EL (cell line): ENCODE measurements at regions not wholly inside any gene's neighbourhood (a gene's known extent, or its start where the extent isn't known, plus 50 kb on each side); places are given as distances from the start of the nearest gene placed in this dataset.
A peak's percentile ranks its signal among the peaks of the same experiment; 100 is the strongest.

Experiments
- DNase-seq: peaks from one replicate; pipeline ENCODE4 v3.0.0-alpha.2; 2016

DNA sequence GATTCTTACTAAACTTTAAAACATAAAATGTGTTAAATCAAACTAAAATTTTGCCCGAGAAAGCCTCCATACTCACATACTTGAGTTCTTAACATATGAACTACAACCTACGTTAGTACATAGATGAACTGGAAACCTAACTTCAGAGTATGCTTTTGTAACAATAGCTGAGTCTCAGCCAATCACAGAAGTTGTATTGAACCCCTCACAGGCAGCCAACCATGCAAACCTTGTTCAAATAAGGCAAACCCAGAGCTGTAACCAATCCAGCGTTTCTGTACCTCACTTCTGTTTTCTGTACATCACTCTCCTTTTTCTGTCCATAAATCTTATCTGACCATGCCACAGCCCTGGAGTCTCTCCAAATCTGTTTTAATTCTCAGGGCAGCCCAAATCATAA is 157.3 kb upstream of the COL1A2 start:
- DNase-seq = no peak

DNA sequence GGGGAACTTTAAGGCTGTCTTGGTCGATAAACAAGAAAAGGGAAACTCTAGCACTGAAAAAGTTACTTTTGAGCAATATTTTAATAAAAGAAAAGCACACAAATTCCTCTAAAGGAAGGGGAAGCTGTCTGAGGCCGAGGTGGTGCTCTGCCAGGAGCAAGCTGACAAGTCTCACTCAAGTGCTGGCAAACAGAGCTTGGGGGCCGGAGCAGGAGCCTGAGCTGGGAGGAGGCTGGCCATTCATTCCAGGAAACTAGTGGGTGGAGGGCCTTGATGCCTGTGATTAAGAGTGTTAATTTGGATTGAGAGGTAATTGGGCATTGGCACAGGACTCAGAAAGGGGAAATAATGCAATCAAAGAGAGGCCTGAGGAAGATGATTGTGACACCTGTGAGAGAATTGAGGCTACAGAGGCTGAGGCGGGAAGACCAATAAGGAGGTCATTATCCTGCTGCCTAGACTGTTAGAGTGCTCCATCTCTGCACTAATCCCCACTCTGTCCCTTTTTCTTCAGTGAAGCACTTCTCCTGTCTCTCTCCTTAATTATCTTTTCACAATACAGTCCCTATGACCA is 154.9 kb upstream of the COL1A2 start:
- no peak for DNase-seq

DNA sequence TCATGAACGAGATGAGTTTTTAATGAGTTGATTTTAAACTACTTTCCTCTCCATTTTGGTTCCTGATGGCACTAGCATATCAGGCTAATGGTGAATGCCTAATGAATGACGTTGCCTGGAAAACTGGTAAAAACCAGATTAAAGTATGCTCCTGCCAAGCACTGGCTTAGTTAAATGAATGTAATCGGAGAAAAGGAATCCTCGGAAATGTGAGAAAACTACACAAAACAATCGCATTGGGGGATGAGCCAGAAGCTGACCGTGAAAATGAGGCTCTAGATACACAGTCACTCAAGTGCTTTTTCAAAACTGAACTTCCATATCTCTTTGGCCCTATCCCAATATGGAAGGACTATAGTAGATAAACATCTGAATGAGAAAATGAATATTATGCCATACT is 153.8 kb upstream of the COL1A2 start:
- DNase-seq = no peak

DNA sequence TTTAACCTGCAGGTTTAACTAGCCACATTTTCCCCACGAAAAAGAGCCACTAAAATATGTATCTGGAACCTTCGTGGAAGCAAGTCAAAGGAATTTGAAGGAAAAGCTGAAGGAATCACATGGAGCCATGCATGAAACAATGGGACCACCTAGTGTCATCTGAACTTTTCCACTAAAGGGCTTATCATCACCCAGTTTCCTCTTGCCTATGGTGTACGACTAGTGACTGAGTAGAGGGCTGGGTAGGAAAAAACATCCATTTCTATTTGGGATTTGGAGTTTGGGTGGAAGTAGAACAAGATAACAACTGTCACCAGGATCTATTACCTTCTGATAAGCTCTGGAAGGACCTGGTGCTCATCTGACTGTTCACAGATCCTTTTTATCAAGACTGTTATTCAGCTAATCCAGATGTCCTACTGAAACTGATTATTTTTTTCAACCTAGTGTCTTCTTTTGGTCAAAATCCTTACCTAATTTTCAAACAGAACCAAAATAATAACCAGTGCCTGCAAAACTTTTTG is 153.2 kb upstream of the COL1A2 start:
- DNase-seq = no peak

DNA sequence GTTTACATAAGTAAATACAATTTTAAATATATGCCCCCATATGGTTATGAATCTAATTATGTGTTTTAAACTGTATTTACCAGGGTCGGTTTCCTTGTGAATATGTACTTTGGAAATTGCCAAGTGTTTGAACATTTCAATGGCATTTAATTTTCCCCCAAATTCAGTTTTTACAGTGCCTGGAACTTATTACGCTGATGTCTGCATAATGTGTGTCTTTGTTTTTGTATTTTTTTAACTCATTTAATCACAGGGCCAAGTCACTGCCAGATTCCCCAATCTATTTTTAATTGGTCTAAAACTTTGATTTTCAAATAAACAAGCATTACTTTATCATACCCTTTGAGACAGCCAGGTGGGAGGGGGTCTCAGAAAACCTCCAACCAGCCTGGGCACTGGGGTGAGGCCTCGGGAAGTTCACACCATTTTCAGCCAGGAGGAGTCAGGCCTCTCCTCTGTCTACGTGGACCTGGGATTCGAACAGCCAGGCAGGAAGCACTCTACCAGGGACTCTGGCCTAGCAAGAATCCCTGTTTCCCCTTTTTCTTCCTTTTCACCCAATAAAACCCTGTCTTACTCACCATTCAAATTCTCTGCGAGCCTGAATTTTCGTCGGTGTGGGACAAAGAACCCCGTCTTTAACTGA is 151.5 kb upstream of the COL1A2 start:
- no peak for DNase-seq

DNA sequence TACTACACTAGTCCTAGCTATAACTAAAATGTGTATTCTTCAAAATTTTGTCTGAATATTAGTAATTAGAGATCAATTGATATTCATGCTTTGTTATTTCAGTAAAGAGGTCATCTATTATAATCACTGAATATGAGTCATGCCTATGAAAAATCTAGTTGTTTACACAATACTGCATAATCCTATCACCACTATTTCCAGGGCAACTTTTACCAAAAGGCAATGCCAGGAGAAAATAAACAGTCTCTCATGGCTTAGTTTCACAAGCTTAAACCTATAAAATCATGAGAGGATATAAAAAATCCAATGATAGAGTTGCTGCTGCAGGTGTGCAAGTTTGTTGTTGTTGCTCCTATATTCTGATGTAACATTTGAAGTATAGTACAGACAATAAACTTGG is 149.9 kb upstream of the COL1A2 start:
- no peak for DNase-seq

DNA sequence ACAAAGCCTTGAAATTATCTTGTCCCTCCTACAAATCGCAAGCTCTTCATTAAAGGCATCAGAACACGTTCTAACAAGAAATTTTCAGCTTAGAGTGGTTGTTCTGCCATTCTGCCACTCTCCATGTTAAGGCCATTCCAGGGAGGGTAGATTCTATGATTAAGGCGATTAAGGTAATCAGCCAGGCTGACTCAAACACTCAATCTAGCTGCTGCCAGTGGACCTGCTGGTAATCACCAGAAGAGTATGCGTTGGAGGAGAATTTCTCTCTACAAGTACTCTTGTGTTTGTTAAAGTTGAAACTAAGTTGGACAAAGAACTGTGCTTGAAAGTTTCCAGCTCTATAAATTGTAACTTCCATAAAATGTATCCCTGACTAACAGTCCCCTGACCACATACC is 149.2 kb upstream of the COL1A2 start:
- no peak for DNase-seq

DNA sequence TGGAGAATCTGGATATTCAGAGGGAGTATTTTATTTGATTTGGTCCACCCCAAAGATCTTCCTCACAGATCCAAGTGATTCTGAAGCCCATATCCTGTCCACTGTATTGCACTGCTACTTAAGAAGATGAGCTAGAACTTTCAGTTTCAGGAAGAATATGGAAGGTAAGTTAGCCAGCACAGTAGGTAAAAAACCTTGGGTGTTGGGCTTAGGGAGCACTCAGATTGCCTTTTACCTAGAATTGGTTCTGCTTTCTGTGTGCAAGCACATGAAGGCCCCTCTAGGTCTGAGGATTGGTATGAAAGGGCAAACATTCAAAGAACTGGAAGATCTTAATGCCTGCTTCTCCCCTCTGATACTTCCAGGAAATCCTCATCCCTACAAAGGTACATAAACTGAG is 146.7 kb upstream of the COL1A2 start:
- DNase-seq = no peak

DNA sequence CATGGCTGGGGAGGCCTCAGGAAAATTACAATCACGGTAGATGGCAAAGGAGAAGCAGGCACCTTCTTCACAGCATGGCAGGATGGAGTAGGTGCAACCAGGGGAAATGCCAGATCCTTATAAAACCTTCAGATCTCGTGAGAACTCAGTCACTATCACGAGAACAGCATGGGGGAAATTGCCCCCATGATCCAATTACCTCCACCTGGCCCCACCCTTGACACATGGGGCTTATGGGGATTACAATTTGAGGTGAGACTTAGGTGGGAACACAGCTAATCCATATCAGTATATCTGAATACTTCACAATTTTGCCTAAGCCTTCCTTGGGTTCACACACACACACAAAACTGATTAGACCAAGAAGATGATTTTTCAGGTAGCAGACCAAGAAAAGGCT is 145.1 kb upstream of the COL1A2 start:
- no peak for DNase-seq

DNA sequence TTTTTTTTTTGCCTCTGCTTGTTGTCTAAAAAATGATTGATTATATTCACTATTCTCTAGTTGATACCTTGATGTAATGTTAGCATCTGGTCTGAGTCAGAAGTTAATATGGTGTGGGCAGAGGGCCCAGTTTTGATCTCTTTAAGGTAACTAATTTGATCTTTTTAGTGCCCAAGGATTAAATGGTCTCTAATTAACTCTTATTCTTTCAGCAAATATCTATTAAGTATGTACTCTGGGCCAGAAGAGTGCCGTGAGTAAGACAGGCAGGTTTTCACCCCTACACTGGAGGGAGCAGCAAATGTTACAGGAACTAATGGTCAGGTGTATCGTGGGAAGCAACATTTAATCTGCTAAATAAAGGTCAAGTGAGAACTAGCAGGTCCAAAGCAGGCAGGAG is 144.6 kb upstream of the COL1A2 start:
- DNase-seq = no peak

DNA sequence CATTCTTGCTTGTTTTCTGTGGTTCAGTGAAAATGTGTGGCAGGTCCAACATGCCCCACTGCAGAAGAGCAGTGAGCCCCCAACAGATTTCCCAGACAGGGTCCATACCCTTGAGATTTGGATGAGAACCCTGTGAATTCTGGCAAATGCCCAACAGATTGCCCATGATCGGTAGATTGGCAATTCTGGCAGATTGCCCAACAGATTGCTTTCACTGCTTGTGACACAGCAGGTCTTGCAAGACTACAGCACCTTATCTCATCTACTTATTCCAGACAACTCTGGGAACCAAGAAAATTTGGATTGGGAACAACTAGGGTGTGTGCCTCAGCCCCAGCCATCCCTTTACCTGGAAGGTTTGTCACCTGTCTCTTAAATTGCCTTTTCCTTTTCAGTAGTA is 143.7 kb upstream of the COL1A2 start:
- DNase-seq = no peak

DNA sequence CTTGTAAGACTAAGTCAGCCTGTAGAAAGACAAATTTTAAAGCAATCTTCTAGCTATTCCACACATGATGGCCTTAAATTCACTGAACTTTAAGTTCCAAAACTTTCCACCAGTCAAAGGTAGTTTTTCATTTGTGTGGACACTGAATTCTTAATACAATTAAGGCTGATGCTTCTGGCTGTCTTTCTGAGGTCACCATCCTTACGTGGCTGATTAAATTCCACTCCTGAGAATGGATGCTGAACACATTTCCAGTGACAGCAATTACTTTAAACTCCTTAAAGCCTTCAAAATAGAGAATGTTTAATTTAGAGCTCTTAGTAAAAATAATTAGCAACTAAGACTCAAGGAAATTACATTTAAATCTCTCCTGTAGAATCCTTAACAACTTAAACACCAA is 142.6 kb upstream of the COL1A2 start:
- no peak for DNase-seq

DNA sequence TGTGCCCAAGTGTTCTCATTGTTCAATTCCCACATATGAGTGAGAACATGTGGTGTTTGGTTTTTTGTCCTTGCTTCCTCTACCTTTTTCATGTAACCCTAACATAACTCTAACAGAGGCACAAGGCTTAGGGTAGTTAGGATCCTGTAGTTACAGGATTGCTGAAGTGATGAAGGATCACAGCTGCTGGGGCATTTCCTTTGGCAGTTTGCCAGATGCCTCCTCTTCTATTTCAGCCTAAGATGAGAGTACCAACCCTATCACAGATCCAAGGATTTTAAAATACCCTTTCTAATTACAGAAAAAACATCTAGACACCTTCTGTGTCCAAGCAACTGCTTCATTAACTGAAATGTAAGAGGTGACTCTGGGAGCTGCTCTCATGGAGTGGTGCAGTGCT is 141.7 kb upstream of the COL1A2 start:
- DNase-seq = no peak

DNA sequence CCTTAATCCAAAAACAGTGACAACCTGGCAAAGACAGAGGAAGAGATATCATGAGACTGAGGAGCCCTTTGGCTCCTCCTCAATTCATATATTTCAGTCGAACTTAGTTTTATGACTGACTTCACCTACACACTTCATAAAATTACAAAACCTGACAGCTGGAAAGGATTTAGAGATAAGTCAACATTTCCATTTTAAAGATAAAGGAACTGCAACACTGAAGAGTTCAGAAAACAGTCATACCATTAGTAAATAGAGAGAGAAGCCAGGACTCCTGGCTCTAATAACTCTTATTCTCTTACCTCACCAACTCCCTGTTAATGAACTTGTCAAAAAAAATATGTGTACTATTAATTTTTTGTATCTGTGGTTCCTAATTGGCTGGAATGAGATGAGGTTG is 141.0 kb upstream of the COL1A2 start:
- no peak for DNase-seq

DNA sequence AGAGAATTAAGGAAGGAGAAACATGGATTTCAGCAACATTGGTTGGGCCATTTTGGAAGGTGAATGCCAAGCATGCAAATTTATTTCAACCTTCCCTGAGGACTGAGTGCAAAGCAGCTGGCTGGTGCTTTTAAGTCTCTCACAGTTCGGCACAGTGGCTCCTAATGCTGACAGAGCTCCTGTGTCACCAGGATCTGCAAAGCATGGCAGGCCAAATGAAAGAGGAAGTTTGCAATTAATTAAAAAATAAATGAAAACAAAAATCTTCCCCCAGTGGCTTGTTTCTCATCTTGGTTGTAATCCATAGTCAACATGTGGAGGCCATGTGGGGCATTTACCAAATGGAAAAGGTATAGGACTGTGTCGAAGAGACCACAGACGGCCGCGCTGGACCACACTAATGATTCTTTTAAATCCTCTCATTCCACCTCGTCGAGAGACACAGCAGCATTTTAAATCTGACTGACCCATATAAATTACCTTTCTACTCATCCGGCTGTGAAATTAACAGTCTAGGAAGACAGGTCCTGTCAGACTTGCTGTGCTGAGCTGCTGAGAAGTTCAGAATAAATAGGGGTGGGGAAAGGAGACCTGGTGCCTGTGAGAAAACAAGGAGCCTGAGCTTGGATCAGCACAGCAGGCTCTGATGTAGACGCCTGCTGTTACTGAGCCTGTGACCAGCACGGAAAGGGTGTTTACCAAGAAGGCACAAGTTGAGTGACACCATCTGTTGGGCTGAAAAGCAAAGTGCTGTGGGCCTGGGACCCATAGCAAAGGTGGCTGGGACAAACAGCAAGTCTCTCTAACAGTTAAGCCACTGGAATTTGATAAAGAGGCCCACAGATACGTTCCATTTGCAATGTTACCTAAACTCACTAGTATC is 136.0 kb upstream of the COL1A2 start:
- DNase-seq = no peak

DNA sequence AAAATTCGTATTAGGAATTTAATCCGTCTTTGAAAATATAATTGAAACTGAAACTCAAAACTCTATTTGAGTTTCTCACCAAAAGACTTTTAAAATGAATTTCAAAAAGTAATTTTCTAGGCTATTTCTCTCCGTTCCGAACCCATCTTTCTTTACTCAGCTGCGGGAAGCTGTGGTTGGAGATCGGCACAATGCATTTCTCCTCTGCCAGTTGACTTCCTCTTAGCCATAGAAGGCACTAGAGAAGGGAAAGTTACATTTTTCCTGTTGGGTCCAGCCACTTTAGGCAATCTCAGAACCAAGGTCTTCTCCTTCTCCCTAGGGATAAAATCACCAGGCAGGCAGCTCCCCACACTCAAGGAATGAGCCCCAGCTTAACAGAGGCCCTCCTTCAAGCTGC is 133.6 kb upstream of the COL1A2 start:
- DNase-seq = no peak

DNA sequence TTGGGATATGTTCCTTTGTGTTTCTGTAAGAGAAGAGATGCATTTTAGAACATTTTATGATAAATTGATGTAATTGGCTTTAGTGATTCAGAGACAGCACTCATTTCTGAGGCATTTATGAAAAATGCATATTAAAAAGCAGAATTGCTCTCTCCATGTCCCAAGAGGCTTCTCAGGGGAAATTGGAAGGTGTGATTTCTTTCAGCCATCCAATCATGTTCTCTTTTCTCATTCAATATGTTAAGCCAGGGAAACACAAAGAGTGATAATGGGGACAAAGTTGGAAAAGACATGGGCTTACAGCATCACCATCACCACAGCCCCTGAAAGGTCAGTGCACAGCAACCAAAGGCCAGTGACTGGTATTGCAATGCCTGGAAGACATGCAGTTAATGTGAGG is 129.9 kb upstream of the COL1A2 start:
- no peak for DNase-seq

DNA sequence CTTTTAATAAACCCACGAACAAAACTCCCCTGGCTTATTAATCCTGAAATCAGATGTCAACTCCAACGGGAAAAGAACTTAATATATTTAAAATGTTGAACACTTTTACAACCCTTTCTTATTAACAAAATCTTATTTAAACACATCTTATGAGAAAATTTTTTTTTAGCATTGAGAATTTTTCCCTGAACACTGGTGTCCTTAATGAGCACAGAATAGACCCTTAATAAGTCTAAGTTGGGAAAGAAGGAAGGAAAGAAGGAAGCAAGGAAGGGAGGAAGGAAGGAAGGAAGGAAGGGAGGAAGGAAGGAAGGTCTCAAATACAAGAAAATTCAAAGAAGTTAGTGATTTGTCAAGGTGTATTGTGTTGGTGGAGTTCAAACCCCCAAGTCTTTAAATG is 129.2 kb upstream of the COL1A2 start:
- no peak for DNase-seq

DNA sequence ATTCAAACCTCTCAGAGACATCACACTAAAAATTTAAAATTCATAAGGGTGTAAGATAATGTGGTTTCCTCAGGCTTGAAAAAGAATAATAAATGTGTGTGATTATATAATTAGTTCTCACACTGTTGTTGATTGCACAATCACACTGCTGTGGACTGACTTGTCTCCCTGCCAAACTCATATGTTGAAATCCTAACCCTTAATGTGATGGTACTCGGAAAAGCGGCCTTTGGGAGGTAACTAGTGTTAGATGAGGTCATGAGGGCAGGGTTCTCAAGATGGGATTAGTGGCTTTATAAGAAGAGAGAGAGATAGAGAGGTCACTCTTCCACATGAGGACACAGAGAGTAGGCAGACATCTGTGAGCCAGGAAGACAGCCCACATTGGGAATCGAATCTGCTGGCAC is 128.5 kb upstream of the COL1A2 start:
- no peak for DNase-seq

DNA sequence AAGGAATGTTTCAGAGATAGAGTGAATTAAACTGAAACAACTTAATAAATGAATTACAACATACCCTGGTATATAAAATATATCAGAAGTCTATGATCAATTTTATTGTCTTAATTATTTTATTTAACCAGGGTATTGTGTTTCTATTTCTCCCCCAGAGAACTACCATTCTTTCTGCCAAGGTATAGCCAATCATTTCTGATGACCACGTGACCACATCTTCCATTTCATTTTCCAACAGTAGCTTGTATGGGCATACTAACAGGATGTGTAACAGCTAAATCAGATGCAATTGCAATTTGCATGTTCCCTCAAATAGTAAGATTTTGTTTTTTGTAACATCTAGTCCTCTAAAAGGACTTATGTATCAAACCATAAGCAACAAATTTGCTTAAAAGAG is 123.9 kb upstream of the COL1A2 start:
- no peak for DNase-seq

DNA sequence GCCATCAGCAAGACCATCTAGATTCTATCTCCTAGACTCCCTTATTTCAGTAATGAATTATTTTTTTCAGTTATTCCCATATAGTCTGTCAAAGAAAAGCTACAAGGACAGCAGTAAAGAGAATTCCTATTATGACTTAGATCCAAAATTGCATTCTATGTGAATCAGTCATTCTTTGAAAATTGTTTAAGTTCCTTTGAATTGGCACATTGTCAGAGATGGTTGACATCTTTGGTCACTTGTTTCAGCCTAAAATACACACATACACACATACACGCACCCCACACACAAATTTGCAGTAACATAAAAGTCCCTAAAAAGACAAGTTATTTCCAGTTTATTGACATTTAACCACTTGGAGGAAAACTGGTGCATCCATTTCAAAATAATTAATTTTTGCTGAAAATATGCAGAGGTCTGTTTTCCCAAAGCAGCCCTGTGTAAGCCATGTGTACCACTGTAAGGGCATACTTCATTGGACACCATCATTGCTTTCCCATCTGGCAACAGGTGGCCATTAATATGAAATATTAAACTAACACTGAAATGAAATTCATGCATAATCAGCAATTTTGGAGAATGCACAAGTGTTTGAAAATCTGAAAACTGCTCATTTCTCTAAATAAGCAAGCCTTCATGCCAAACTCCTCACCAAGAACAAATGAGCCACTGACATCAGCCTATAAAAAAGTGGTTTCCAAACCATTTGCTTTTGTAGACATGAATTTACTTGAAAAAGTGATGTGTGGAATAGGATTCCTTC is 121.7 kb upstream of the COL1A2 start:
- peak; percentile 47 for DNase-seq

DNA sequence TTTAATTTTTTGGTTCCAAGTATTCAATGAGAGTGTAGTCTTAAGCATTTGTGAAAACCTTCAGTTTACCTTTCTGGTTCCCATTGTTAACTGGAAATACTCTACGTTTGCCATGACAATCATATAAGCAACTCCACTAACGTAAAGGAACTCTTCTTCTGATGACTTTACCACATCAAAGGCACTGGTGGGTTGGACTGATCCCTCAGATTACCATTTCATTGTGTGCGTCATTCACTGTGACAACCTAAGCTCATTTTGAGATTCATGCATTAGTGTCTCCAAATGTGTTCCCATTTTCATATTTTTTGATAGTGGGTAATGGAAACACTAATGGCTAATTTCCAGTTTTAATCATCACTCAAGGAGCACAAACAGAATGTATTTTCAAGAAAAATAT is 119.9 kb upstream of the COL1A2 start:
- DNase-seq = no peak

DNA sequence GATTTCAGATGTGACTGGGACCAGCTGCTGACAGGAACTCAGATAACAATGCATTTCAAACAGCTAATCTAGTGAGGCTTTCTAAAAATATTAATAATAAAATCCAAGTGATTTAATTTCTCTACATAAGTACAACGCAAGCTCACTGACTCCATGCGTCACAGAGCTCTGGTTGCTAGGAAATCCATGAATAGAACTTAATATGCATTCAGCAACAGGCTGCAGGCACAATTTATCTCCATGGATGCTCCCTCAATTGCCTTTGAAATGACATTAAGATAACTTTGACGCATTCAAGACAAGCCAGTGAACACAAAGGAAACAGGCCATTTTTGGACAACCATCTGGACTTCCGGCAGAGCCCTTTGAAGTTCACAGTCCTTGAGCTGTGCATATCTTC is 118.7 kb upstream of the COL1A2 start:
- DNase-seq = no peak
